MCF 10A (cell line): ENCODE measurements at regions not wholly inside any gene's neighbourhood (a gene's known extent, or its start where the extent isn't known, plus 50 kb on each side); places are given as distances from the start of the nearest gene placed in this dataset.

Experiments
- BruUV-seq: library from RNA; stranded (reverse); fragments of 400-500 nt; replicated peaks from 2 replicates; lab custom pipeline; 2021; lab: Mats Ljungman, UMichigan
- CTCF ChIA-PET: fragments of 300-600 bp; sonication (Branson Sonifier 250); formaldehyde crosslinking; extraction: SDS; loops from one replicate; lab custom pipeline; 2021; ENCODE audit warnings: antibody characterized with exemption, inconsistent platforms; lab: Yijun Ruan, JAX
- POLR2A ChIA-PET: fragments of 300-600, 350-650 bp; sonication (Branson Sonifier 250); formaldehyde crosslinking; extraction: SDS; loops from one replicate; lab custom pipeline; 2020; ENCODE audit warnings: antibody characterized with exemption, inconsistent platforms; lab: Yijun Ruan, JAX
- DNase-seq: peaks from one replicate; pipeline ENCODE4 v3.0.0-alpha.2; 2018; ENCODE audit not compliant: unreplicated experiment
- H3K27ac Mint-ChIP-seq: one replicate; pipeline ENCODE4 v1.8.0; 2022; ENCODE audit warnings: mild to moderate bottlenecking, low read depth, mixed read lengths; ENCODE audit not compliant: unreplicated experiment
- H3K27me3 Mint-ChIP-seq: one replicate; pipeline ENCODE4 v1.8.0; 2022; ENCODE audit warnings: mixed read lengths; ENCODE audit not compliant: insufficient read depth, unreplicated experiment
- H3K36me3 Mint-ChIP-seq: one replicate; pipeline ENCODE4 v1.8.0; 2022; ENCODE audit warnings: mild to moderate bottlenecking, moderate library complexity, mixed read lengths; ENCODE audit not compliant: insufficient read depth, unreplicated experiment
- H3K4me1 Mint-ChIP-seq: one replicate; pipeline ENCODE4 v1.8.0; 2022; ENCODE audit warnings: mixed read lengths; ENCODE audit not compliant: insufficient read depth, unreplicated experiment
- H3K4me3 Mint-ChIP-seq: one replicate; pipeline ENCODE4 v1.8.0; 2022; ENCODE audit warnings: mild to moderate bottlenecking, moderate library complexity, mixed read lengths; ENCODE audit not compliant: unreplicated experiment
- H3K9me3 Mint-ChIP-seq: one replicate; pipeline ENCODE4 v1.8.0; 2022; ENCODE audit warnings: mixed read lengths; ENCODE audit not compliant: unreplicated experiment
- intact Hi-C: fragments of 100-400 bp; cut with micrococcal nuclease; formaldehyde crosslinking; loops from 2 replicates; pipeline ENCODE4 v1.14.1; 2022
- TF ChIP-seq, protein P1 (sequence below): fragments of 200-600 bp; IDR thresholded peaks from one replicate; pipeline ENCODE4 v1.8.0; 2022; ENCODE audit warnings: antibody characterized with exemption, mild to moderate bottlenecking; ENCODE audit not compliant: unreplicated experiment

- Mint-ChIP-seq H3K27me3 (no peaks in the 10 kb centered on the region), H3K36me3 (no peaks in the 10 kb centered on the region), H3K27ac (no peak overlapping the region), H3K4me1 (peaks cover 11% of the 10 kb centered on the region), H3K9me3 (no peaks in the 10 kb centered on the region), H3K4me3 (no peak overlapping the region)
- BruUV-seq = no TSS peak
- TF ChIP-seq, protein P1, sequence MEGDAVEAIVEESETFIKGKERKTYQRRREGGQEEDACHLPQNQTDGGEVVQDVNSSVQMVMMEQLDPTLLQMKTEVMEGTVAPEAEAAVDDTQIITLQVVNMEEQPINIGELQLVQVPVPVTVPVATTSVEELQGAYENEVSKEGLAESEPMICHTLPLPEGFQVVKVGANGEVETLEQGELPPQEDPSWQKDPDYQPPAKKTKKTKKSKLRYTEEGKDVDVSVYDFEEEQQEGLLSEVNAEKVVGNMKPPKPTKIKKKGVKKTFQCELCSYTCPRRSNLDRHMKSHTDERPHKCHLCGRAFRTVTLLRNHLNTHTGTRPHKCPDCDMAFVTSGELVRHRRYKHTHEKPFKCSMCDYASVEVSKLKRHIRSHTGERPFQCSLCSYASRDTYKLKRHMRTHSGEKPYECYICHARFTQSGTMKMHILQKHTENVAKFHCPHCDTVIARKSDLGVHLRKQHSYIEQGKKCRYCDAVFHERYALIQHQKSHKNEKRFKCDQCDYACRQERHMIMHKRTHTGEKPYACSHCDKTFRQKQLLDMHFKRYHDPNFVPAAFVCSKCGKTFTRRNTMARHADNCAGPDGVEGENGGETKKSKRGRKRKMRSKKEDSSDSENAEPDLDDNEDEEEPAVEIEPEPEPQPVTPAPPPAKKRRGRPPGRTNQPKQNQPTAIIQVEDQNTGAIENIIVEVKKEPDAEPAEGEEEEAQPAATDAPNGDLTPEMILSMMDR = no peak
- DNase-seq = no peak
- ChIA-PET CTCF (interaction anchor here (0.6 to 10.0 kb wide), 8 partner anchors 15 to 617 kb away, joined by 3 to 144 read pairs (median 5); no protein-coding TSS in a partner anchor), POLR2A (interaction anchor here (0.7 kb wide), 1 partner anchor 233 kb away, joined by 3 read pairs; no protein-coding TSS in a partner anchor)
- intact Hi-C loops = loop anchor here (10.0 kb wide), 1 partner anchor 649 kb away; no protein-coding TSS in a partner anchor
Observed at GRCh38 chr2:18373664-18374063, 186.8 kb downstream of the RDH14 start.

GRCh38 chr2:18373081-18373480 is 187.4 kb downstream of the RDH14 start:
- H3K27me3 Mint-ChIP-seq = no peaks in the 10 kb centered on the region
- ChIA-PET POLR2A (interaction anchor here (0.5 kb wide), 1 partner anchor 515 kb away, joined by 3 read pairs; no protein-coding TSS in a partner anchor), CTCF (interaction anchor here (0.6 to 10.0 kb wide), 7 partner anchors 15 to 525 kb away, joined by 3 to 144 read pairs (median 3); no protein-coding TSS in a partner anchor)
- H3K27ac Mint-ChIP-seq = no peak overlapping the region
- no peaks in the 10 kb centered on the region for H3K36me3 Mint-ChIP-seq
- peaks cover 11% of the 10 kb centered on the region for H3K4me1 Mint-ChIP-seq
- TF ChIP-seq, protein P1 = no peak
- intact Hi-C loops = loop anchor here (10.0 kb wide), 1 partner anchor 648 kb away; no protein-coding TSS in a partner anchor
- no peak overlapping the region for H3K4me3 Mint-ChIP-seq
- H3K9me3 Mint-ChIP-seq = no peaks in the 10 kb centered on the region
- BruUV-seq = no TSS peak
- no peak for DNase-seq

DNA sequence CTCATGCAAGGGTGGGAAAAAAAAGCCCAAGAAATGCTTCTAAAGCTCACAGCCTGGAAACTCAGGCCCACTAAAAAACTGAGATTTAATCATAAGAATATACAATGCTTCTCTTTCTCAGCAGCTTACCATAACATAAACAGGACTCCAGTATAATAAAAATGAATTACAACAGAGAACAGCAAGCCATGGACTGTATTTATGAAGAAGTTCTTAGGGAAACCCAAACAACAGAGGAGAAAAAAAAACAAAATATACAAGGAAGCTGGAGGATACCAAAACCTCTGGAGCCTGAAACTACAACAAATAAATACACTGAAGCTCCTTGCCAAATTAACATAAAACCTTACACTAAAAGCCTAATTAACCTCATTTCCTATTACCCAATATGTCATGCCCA is 187.8 kb downstream of the RDH14 start:
- ChIA-PET POLR2A (interaction anchor here (0.5 kb wide), 1 partner anchor 515 kb away, joined by 3 read pairs; no protein-coding TSS in a partner anchor), CTCF (interaction anchor here (0.5 to 8.7 kb wide), 6 partner anchors 16 to 220 kb away, joined by 3 to 71 read pairs (median 3); no protein-coding TSS in a partner anchor)
- Mint-ChIP-seq H3K9me3 (no peaks in the 10 kb centered on the region), H3K27me3 (no peaks in the 10 kb centered on the region), H3K27ac (no peak overlapping the region), H3K36me3 (no peaks in the 10 kb centered on the region), H3K4me1 (peaks cover 11% of the 10 kb centered on the region), H3K4me3 (no peak overlapping the region)
- TF ChIP-seq, protein P1 = no peak
- BruUV-seq = no TSS peak
- no peak for DNase-seq
- intact Hi-C loops = loop anchor here (10.0 kb wide), 1 partner anchor 648 kb away; no protein-coding TSS in a partner anchor

- ChIA-PET POLR2A (no interaction called here), CTCF (interaction anchor here (0.9 to 2.2 kb wide), 5 partner anchors 9 to 220 kb away, joined by 3 to 10 read pairs (median 4); no protein-coding TSS in a partner anchor)
- DNase-seq = no peak
- TF ChIP-seq, protein P1 = no peak
- Mint-ChIP-seq H3K9me3 (no peaks in the 10 kb centered on the region), H3K27ac (no peak overlapping the region), H3K36me3 (no peaks in the 10 kb centered on the region), H3K27me3 (no peaks in the 10 kb centered on the region), H3K4me3 (no peak overlapping the region), H3K4me1 (peaks cover 11% of the 10 kb centered on the region)
- intact Hi-C loops = loop anchor here (10.0 kb wide), 1 partner anchor 645 kb away; no protein-coding TSS in a partner anchor
- no TSS peak for BruUV-seq
Observed at GRCh38 chr2:18369760-18370159, 190.7 kb downstream of the RDH14 start.
